DOHH2 (cell line): ENCODE measurements at regions not wholly inside any gene's neighbourhood (a gene's known extent, or its start where the extent isn't known, plus 50 kb on each side); places are given as distances from the start of the nearest gene placed in this dataset.

Experiments
- EZH2phosphoT487 ChIP-seq: fragments of 200-600 bp; sonication (generic); IDR thresholded peaks from 2 replicates; pipeline ENCODE4 v1.6.1; 2017; ENCODE audit warnings: borderline replicate concordance, mild to moderate bottlenecking, antibody characterized with exemption, low read length, moderate library complexity, mixed read lengths
- TF ChIP-seq, protein P1 (sequence below): fragments of 200-600 bp; sonication (generic); IDR thresholded peaks from one replicate; pipeline ENCODE4 v1.5.1; 2014; ENCODE audit warnings: antibody characterized with exemption, mild to moderate bottlenecking, low read depth, low read length; ENCODE audit not compliant: poor library complexity, severe bottlenecking

DNA sequence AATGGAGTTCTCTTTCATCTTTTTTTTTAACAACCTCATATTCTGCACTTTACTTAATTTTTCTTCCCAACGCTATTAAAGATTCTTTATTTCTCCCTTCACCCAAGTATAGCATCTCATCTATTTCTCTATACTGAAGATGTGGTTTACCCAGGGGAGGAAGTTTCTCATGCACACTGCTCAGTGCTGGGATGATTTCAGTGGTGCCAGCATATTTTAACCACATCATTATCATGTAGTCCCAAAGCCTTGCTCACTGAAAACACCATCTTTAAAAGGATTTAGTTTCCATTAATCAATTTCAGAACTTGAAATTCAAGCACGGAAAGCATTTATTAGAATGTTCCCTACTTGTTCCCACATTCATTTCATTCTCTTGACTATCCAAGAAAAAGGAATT is 725.7 kb downstream of the USP25 start:
- TF ChIP-seq, protein P1, sequence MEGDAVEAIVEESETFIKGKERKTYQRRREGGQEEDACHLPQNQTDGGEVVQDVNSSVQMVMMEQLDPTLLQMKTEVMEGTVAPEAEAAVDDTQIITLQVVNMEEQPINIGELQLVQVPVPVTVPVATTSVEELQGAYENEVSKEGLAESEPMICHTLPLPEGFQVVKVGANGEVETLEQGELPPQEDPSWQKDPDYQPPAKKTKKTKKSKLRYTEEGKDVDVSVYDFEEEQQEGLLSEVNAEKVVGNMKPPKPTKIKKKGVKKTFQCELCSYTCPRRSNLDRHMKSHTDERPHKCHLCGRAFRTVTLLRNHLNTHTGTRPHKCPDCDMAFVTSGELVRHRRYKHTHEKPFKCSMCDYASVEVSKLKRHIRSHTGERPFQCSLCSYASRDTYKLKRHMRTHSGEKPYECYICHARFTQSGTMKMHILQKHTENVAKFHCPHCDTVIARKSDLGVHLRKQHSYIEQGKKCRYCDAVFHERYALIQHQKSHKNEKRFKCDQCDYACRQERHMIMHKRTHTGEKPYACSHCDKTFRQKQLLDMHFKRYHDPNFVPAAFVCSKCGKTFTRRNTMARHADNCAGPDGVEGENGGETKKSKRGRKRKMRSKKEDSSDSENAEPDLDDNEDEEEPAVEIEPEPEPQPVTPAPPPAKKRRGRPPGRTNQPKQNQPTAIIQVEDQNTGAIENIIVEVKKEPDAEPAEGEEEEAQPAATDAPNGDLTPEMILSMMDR, result no peak
- no peak for TF ChIP-seq EZH2phosphoT487
